NCI-H2107 treated with DMSO at 0.1 percent for 48 hours (cell line): ENCODE measurements at regions not wholly inside any gene's neighbourhood (a gene's known extent, or its start where the extent isn't known, plus 50 kb on each side); places are given as distances from the start of the nearest gene placed in this dataset.

ENCODE experiments used
- DNase-seq: peaks from one replicate; lab custom pipeline; 2025; ENCODE audit not compliant: unreplicated experiment; lab: John Stamatoyannopoulos, UW

GRCh38 chr12:92034858-92035401, 110.7 kb downstream of the BTG1 start:
- DNase-seq: peak; percentile 81

GRCh38 chr12:92034083-92034482, 111.6 kb downstream of the BTG1 start:
- DNase-seq: no peak

- no peak for DNase-seq
Measured at GRCh38 chr12:92032965-92033364, 112.7 kb downstream of the BTG1 start.

- no peak for DNase-seq
Measured at GRCh38 chr12:92032101-92032500, 113.5 kb downstream of the BTG1 start.

- no peak for DNase-seq
Measured at GRCh38 chr12:92030618-92031017, 115.0 kb downstream of the BTG1 start.

- no peak for DNase-seq
Measured at GRCh38 chr12:92029902-92030586, 115.6 kb downstream of the BTG1 start.

- DNase-seq: no peak
Measured at GRCh38 chr12:92029136-92029535, 116.5 kb downstream of the BTG1 start.

GRCh38 chr12:92028441-92028709, 117.3 kb downstream of the BTG1 start:
- DNase-seq: no peak

GRCh38 chr12:92027701-92028440, 117.8 kb downstream of the BTG1 start:
- DNase-seq: no peak

GRCh38 chr12:92027243-92027642, 118.4 kb downstream of the BTG1 start:
- no peak for DNase-seq

GRCh38 chr12:92025462-92026207, 120.0 kb downstream of the BTG1 start:
- no peak for DNase-seq

GRCh38 chr12:92022093-92022492, 123.6 kb downstream of the BTG1 start:
- no peak for DNase-seq

GRCh38 chr12:92021666-92022035, 124.0 kb downstream of the BTG1 start:
- no peak for DNase-seq

GRCh38 chr12:92020983-92021665, 124.5 kb downstream of the BTG1 start:
- DNase-seq: no peak

- DNase-seq: no peak
Measured at GRCh38 chr12:92019491-92020277, 126.0 kb downstream of the BTG1 start.

GRCh38 chr12:92012691-92013090, 133.0 kb downstream of the BTG1 start:
- no peak for DNase-seq

GRCh38 chr12:92010853-92011701, 134.6 kb downstream of the BTG1 start:
- DNase-seq: no peak

GRCh38 chr12:92010368-92010767, 135.3 kb downstream of the BTG1 start:
- DNase-seq: no peak

GRCh38 chr12:92008345-92008744, 137.3 kb downstream of the BTG1 start:
- DNase-seq: no peak

- peak; percentile 16 for DNase-seq
Measured at GRCh38 chr12:92007787-92008186, 137.9 kb downstream of the BTG1 start.
